Body of pancreas (tissue), 4 donors: ENCODE measurements at regions not wholly inside any gene's neighbourhood (a gene's known extent, or its start where the extent isn't known, plus 50 kb on each side); places are given as distances from the start of the nearest gene placed in this dataset.
A peak's percentile ranks its signal among the peaks of the same experiment; 100 is the strongest.

Experiments
- ATAC-seq: fragments of 150-250 bp; one replicate; pipeline ENCODE4 v1.9.1; 2016
- DNase-seq, 4 donors: peaks; one replicate each; pipeline ENCODE4 v3.0.0-alpha.2; 2019
- H3K27ac ChIP-seq, 4 donors: fragments of 200-600 bp; sonication (generic); 1 replicate in 3 of 4; 2 replicates in 1 of 4; pipeline versions ENCODE4 v1.5.1 to v1.6.1; 2016 to 2019; ENCODE audit warnings: mild to moderate bottlenecking in 1 of 4, mixed read lengths in 1 of 4, moderate library complexity in 1 of 4
- H3K27me3 ChIP-seq, 2 donors: fragments of 200-600 bp; sonication (generic); one replicate each; pipeline ENCODE4 v1.6.0; 2016; ENCODE audit warnings: mild to moderate bottlenecking in 1 of 2
- H3K36me3 ChIP-seq, 2 donors: fragments of 200-600 bp; sonication (generic); replicated peaks in 1 of 2; 2 replicates each; pipeline ENCODE4 v1.5.1; 2016; ENCODE audit warnings: low read depth in 2 of 2; ENCODE audit not compliant: insufficient read depth in 1 of 2
- H3K4me1 ChIP-seq: fragments of 200-600 bp; sonication (generic); one replicate; pipeline ENCODE4 v1.6.0; 2016
- H3K4me3 ChIP-seq, 2 donors: fragments of 200-600 bp; sonication (generic); 1 replicate in 1 of 2; 2 replicates in 1 of 2; pipeline ENCODE4 v1.5.1; 2016 to 2019
- H3K9me3 ChIP-seq, 3 donors: fragments of 200-600 bp; sonication (generic); 1 replicate in 2 of 3; 2 replicates in 1 of 3; pipeline ENCODE4 v1.5.1; 2016
- POLR2A ChIP-seq, 3 donors: fragments of 450-650 bp; IDR thresholded peaks; one replicate each; pipeline ENCODE4 v1.6.1; 2016; ENCODE audit warnings: antibody characterized with exemption in 3 of 3, mild to moderate bottlenecking in 2 of 3
- WGBS, 2 donors: methylation state at CpG; one replicate each; pipeline ENCODE4 v1.1.5; 2017; 5-methylcytosine and 5-hydroxymethylcytosine counted together
- intact Hi-C: fragments of 100-400 bp; cut with DNase I; formaldehyde crosslinking; loops from one replicate; pipeline ENCODE4 v1.15.1; 2023
- TF ChIP-seq, protein P1 (sequence below), 7 experiments: fragments of 450-650 bp in 4 of 7; fragments of 200-600 bp in 3 of 7; sonication (generic) in 3 of 7; IDR thresholded peaks; one replicate each; pipeline ENCODE4 v1.5.1; 2016 to 2019; ENCODE audit warnings: antibody characterized with exemption in 7 of 7

DNA sequence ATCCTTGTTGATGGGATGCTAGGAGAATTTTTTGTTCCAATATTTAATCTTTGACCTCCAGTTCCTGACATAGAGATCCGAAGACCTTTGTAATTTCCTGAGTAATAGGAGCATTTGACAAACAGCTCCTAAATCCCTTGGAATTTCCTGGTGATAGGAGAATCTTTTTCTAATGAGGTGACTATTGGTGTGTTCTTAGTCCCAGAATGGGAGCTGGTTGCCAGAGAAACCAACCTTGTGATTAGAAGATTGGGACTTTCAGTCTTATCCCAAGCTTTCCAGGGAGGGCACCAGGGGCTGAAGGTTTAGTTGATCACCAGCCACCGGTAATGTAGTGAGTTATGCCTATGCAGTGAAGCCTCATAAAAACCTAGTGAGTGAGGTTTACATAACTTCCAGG lies 170.9 kb downstream of the KDM5D start:
- Histone ChIP-seq H3K4me1 (peaks cover 30% of the 10 kb centered on the region), H3K27ac (no peak overlapping the region), H3K4me3 (no peak overlapping the region), H3K36me3 (no peaks in the 10 kb centered on the region), H3K27me3 (no peaks in the 10 kb centered on the region), H3K9me3 (no peaks in the 10 kb centered on the region)
- DNase-seq (no peak), ATAC-seq (no peak)
- intact Hi-C loops = no loop called here
- TF ChIP-seq POLR2A (IDR thresholded peaks at IDR 0.05) = no peak
- TF ChIP-seq, protein P1, sequence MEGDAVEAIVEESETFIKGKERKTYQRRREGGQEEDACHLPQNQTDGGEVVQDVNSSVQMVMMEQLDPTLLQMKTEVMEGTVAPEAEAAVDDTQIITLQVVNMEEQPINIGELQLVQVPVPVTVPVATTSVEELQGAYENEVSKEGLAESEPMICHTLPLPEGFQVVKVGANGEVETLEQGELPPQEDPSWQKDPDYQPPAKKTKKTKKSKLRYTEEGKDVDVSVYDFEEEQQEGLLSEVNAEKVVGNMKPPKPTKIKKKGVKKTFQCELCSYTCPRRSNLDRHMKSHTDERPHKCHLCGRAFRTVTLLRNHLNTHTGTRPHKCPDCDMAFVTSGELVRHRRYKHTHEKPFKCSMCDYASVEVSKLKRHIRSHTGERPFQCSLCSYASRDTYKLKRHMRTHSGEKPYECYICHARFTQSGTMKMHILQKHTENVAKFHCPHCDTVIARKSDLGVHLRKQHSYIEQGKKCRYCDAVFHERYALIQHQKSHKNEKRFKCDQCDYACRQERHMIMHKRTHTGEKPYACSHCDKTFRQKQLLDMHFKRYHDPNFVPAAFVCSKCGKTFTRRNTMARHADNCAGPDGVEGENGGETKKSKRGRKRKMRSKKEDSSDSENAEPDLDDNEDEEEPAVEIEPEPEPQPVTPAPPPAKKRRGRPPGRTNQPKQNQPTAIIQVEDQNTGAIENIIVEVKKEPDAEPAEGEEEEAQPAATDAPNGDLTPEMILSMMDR (IDR thresholded peaks at IDR 0.05) = no peak
- 75 to 79% methylated on average over 1 to 2 of the region's 2 CpGs for WGBS, 2 donors

DNA sequence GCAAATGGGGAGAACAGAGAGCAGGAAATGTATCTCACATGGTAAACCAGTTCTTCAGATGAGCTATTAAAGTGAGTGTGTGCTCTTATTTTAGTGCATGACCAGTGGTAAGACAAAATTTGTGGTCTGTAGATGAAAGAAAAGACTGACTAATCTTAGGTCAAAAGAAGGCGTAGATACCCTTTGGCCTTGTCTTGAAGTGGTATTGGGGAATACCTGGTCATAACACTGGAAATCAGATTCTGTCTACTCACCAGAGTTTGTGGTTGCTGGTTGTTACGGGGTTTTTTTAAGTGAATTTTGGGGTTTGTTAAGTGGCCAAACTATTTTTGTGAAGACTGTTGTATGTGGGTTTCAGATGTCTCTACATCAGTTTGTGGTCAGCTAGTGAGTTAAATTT lies 173.5 kb downstream of the KDM5D start:
- no peak for DNase-seq
- no peaks in the 10 kb centered on the region for H3K27me3 ChIP-seq
- no peaks in the 10 kb centered on the region for H3K9me3 ChIP-seq
- 65 to 80% methylated on average over 2 of the region's 2 CpGs for WGBS, 2 donors
- TF ChIP-seq, protein P1 (IDR thresholded peaks at IDR 0.05) = no peak
- TF ChIP-seq POLR2A (IDR thresholded peaks at IDR 0.05) = no peak
- peaks cover 13% of the 10 kb centered on the region for H3K4me1 ChIP-seq
- intact Hi-C loops = no loop called here
- no peaks in the 10 kb centered on the region for H3K36me3 ChIP-seq
- no peak for ATAC-seq
- H3K27ac ChIP-seq = no peak overlapping the region
- H3K4me3 ChIP-seq = no peak overlapping the region

DNA sequence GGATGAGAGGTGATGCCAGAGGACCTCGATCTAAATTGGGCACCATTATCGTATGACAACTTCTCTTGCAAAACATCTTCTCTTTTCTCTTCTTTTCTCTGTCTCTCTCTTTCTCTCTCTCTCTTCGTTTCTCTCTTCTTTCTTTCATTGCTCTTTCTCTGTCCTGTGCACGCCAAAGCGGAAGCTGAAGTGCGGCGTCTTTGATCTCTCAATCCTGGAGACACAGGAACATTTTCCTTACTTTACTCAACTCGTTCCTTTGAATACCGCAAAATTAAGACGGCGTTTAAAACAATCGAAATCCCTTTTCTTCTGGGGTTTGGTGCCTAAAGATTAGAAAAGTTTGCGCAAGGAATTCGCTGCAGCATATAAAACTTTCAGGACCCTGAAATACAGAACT lies 176.6 kb downstream of the KDM5D start:
- H3K27me3 ChIP-seq = no peaks in the 10 kb centered on the region
- H3K36me3 ChIP-seq = no peaks in the 10 kb centered on the region
- 1% methylated on average over 14 of the region's 14 CpGs for WGBS, 2 donors
- H3K9me3 ChIP-seq = no peaks in the 10 kb centered on the region
- no peaks in the 10 kb centered on the region for H3K4me1 ChIP-seq
- TF ChIP-seq, protein P1 (IDR thresholded peaks at IDR 0.05) = no peak
- no peak for TF ChIP-seq POLR2A (IDR thresholded peaks at IDR 0.05)
- peak overlapping the region in 1 of 2 donors; percentile 24 for H3K4me3 ChIP-seq
- H3K27ac ChIP-seq = peak overlapping the region in 2 of 4 donors; percentile 89
- no peak for ATAC-seq
- peak in 2 of 4 donors; percentile 24 for DNase-seq
- intact Hi-C loops = no loop called here

DNA sequence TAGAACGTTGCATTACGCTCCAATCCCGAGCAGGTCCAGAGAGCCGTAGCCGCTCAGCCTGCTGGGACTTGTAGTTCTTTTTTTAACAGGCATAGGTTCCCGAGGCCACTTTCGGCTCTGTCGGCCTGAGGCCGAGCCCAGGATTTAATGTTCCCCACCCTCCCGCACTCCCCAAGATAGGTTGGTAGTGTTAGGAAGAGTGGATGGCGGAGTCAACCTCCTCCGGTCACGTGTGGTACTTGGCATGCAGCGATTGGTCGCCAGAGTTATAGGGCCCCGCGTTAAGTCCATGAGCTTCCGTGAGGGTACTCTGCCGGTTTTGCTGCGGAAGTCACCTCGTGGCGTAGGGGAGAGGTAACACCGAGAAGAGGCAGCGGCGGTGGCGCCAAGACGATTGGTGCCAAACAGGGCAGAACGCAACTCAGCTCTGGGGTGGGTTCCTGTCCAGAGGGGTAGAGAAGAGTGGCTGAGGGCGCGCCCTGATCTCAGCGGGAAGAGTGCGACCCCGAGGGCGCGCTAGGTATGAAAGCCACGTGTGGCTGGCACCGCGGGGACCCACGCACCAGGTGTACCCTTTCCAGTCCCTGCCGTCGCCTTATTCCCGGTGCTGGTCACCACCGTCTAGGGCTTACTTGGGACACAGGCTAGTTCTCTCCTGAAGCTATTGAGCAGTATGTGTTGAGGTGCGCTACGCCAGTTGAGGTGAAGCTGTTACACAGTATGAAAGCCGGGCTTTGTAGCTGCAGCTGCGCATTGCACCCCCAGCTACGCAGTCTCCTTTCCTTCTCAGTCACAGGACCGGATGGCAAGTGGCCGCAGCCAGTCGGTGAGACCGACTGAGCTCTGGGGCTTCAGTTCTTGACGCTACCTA lies 177.2 kb downstream of the KDM5D start:
- intact Hi-C loops = no loop called here
- H3K4me1 ChIP-seq = no peaks in the 10 kb centered on the region
- peak; percentile 95 for ATAC-seq
- peak in 2 of 4 donors; percentile 88 to 95 for DNase-seq
- WGBS, 2 donors = 0 to 3% methylated on average over 11 to 38 of the region's 53 CpGs
- peak overlapping the region in 1 of 2 donors; percentile 24 for H3K4me3 ChIP-seq
- H3K27ac ChIP-seq = peak overlapping the region in 2 of 4 donors; percentile 89
- no peaks in the 10 kb centered on the region for H3K9me3 ChIP-seq
- no peaks in the 10 kb centered on the region for H3K27me3 ChIP-seq
- no peak for TF ChIP-seq POLR2A (IDR thresholded peaks at IDR 0.05)
- TF ChIP-seq, protein P1 (IDR thresholded peaks at IDR 0.05) = no peak
- no peaks in the 10 kb centered on the region for H3K36me3 ChIP-seq

DNA sequence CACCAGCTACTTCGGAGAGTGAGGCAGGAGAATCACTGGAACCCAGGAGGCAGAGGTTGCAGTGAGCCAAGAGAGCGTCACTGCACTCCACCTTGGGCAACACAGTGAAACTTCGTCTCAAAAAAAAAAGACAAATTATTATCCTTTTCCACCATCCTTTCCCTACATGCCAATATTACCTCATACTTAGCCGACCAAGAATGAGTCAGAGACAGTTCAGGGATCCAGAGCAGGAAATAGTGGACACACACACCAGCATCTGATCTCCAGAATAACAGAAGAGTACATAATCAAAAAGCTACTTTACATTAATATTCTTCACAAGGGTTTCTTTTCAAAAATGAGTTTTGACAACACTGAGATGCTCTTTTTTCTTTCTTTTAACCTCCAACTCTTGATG lies 185.4 kb downstream of the KDM5D start:
- no peak for TF ChIP-seq POLR2A (IDR thresholded peaks at IDR 0.05)
- TF ChIP-seq, protein P1 (IDR thresholded peaks at IDR 0.05) = no peak
- Histone ChIP-seq H3K27ac (no peak overlapping the region), H3K36me3 (no peaks in the 10 kb centered on the region), H3K9me3 (no peaks in the 10 kb centered on the region), H3K27me3 (no peaks in the 10 kb centered on the region), H3K4me1 (no peaks in the 10 kb centered on the region), H3K4me3 (no peak overlapping the region)
- DNase-seq = no peak
- no peak for ATAC-seq
- intact Hi-C loops = no loop called here
- WGBS, 2 donors = 85 to 97% methylated on average over 4 of the region's 4 CpGs
